HPDE6-E6E7 (cell line): ENCODE measurements at regions not wholly inside any gene's neighbourhood (a gene's known extent, or its start where the extent isn't known, plus 50 kb on each side); places are given as distances from the start of the nearest gene placed in this dataset.
A peak's percentile ranks its signal among the peaks of the same experiment; 100 is the strongest.

Experiments
- DNase-seq: peaks from one replicate; pipeline ENCODE4 v3.0.0; 2011; ENCODE audit warnings: missing footprints; ENCODE audit errors: extremely low spot score

- no peak for DNase-seq
These were observed 139.8 kb upstream of the MTNR1B start for GRCh38 chr11:92829671-92830070.

GRCh38 chr11:92830377-92831155 is 138.9 kb upstream of the MTNR1B start:
- DNase-seq: no peak

- DNase-seq: no peak
These were observed 135.0 kb upstream of the MTNR1B start for GRCh38 chr11:92834296-92835020.

- no peak for DNase-seq
These were observed 131.9 kb upstream of the MTNR1B start for GRCh38 chr11:92837595-92837994.

- no peak for DNase-seq
These were observed 130.6 kb upstream of the MTNR1B start for GRCh38 chr11:92838759-92839310.

GRCh38 chr11:92839450-92839849 is 130.0 kb upstream of the MTNR1B start:
- DNase-seq: no peak

GRCh38 chr11:92841719-92842118 is 127.7 kb upstream of the MTNR1B start:
- no peak for DNase-seq

- DNase-seq: peak; percentile 26
These were observed 126.0 kb upstream of the MTNR1B start for GRCh38 chr11:92843455-92843854.

- DNase-seq: no peak
These were observed 125.3 kb upstream of the MTNR1B start for GRCh38 chr11:92844197-92844596.

GRCh38 chr11:92845390-92845789 is 124.1 kb upstream of the MTNR1B start:
- DNase-seq: no peak

- DNase-seq: no peak
These were observed 123.6 kb upstream of the MTNR1B start for GRCh38 chr11:92845805-92846204.

GRCh38 chr11:92846491-92847125 is 122.8 kb upstream of the MTNR1B start:
- no peak for DNase-seq

GRCh38 chr11:92848578-92848977 is 120.9 kb upstream of the MTNR1B start:
- DNase-seq: no peak

GRCh38 chr11:92850296-92850826 is 119.1 kb upstream of the MTNR1B start:
- no peak for DNase-seq

GRCh38 chr11:92852229-92852628 is 117.2 kb upstream of the MTNR1B start:
- no peak for DNase-seq

GRCh38 chr11:92852946-92853345 is 116.5 kb upstream of the MTNR1B start:
- peak; percentile 31 for DNase-seq

- DNase-seq: no peak
These were observed 115.3 kb upstream of the MTNR1B start for GRCh38 chr11:92854162-92854561.

GRCh38 chr11:92854952-92855351 is 114.5 kb upstream of the MTNR1B start:
- no peak for DNase-seq

GRCh38 chr11:92855607-92856405 is 113.6 kb upstream of the MTNR1B start:
- no peak for DNase-seq

GRCh38 chr11:92857407-92857806 is 112.0 kb upstream of the MTNR1B start:
- DNase-seq: no peak

GRCh38 chr11:92859156-92859690 is 110.2 kb upstream of the MTNR1B start:
- DNase-seq: no peak
